ENCODE measurements at regions not wholly inside any gene's neighbourhood (a gene's known extent, or its start where the extent isn't known, plus 50 kb on each side); places are given as distances from the start of the nearest gene placed in this dataset.

DNA sequence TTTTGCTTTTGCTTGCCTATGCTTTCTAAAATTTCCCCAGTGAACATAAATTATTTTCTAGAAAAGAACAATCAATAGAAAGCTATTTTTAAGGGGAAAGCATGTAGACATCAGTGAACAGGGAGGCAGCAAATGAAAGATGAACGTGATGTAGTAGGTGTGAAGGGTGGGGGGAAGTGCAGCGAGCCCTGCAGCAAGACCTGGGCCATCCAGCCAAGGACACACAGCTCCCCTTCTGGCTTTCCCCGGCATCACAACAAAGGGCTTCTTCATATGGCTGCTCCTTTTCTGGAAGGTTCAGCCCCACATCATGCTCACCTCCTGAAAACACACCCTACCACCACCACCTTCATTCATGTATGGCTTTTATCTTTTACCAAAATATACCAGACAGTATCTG is 109.2 kb upstream of the ETS2 start:
- DNase-seq (ENCODE audit: low read depth in 2 of 2) = no peak

DNA sequence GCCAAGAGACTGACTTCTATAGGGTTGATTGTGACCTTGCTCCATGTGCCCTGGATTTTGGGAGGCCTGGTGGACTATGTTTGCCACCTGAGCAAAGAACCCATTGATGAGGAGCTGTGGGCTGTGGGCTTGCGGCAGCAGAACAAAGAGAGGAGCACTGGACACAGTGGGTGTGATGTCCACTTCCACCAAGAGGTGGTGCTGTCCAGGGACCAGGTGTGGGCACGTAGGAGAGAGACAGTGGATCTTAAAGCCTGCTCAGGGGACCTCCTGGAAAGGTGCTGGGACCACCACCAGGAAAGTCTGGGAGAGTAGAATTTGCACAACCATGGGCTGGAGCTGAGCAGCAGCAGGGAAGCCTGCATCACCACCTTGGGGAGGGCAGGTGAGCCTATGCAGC is 106.7 kb upstream of the ETS2 start:
- no peak for DNase-seq (ENCODE audit: low read depth in 2 of 2)

DNA sequence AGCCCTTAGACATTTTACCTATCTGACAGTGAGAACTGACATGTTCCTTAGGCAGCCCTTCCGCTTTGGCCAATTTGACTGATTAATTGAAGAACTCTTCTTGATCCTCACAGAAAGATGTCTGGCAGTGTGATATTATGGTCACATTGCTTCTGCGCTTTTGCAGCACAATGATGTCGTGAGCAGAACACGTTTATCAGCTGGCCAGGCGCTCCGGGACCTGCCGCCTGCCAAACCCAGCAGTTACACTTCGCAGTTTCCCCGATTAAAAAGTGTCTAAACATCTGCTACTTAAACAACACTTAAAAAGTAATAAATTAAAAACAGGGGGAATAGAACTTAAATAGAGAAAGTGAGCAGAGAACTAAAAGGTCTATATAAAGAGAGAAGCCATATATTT is 103.5 kb upstream of the ETS2 start:
- no peak for DNase-seq (ENCODE audit: low read depth in 2 of 2)

DNA sequence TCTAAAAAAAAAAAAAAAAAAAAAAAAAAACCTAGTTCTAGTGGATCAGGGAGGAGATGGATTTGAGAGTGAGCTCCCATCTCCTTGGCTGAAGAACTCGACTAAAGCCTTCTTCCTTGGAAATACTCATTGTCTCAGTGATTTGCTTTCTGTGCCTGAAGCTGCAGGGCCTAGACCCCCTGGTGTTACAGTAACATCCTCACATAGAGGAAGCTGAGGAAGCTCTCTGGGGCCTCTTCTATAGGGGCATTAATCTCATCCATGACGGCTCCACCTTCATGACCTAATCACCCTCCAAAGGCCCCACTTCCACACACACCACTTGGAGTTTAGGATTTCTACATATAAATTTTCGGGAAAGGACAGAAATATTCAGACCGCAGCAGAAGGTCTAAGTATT is 95.9 kb upstream of the ETS2 start:
- DNase-seq (ENCODE audit: low read depth in 2 of 2) = no peak

DNA sequence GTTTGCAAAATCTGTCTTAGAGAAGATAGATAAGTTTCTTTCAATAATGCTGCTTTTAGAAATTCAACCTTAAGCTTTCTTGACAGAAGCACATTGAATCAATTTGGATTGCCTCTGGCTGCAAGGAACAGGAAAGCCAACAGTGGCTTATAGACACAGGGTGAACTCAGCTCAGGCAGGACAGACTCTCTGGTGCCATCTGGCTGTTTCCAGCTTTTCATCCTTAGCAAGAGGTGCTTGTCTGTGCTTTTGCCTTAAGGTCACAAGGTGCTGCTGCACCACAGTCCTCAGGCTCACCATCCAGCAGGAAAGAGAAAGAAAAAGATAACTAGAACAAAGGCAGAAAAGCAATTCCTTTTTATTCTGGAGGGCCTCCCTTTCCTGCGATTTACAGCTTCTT is 93.7 kb upstream of the ETS2 start:
- DNase-seq (ENCODE audit: low read depth in 2 of 2) = no peak

DNA sequence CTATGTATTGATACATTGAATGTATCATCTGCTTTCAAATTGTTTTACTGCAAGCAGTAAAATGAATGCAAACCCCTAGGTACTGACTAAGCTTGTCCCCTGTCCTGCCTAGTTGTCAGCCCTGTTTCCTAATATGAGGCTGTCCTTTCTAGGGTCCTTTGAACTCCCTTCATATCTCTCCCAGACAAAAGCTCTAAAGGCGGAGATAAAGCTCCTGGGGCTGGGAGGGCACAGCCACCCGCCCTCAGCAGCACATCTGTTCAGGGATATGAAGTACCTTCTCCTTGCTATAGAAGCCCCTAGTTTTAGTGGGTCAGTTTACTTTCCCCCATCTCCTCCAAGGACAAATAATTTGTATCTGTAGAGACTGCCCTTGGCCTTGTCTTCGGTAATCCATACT is 93.1 kb upstream of the ETS2 start:
- no peak for DNase-seq (ENCODE audit: low read depth in 2 of 2)

DNA sequence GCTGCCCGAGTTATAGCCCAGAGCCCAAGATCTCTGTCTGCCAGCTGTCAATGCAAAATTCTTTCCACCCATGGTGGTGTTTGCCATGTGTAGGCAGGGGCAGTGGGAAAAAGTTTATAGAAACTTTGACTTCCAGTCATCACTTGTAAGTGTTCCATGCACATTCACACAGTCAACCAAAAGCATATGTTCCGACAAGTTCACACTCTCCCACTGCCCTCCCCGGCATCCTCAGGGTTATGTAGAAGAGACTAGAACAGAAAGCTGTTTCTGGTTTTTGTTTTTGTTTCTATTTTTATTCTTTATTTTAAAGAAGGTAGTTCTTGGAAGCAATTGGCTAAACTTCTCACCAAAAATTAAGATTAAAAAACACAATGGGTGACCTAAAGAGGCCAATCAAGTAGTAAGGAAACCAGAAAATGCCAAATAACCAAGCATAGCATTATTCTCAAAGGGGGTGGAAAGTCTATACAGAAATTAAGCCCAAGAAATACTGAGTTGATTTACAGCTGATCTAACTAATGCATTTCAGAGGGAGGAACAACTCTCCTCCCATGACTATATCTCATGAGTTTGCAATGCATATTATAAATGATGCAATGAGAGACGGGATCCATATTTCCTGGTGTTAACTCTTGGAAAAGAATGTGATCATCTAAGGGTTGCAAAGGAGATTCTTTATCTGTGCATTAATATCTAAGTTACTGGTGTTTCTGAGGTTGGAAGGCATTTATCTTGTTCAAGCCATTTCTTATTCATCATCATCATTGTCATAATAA is 91.5 kb upstream of the ETS2 start:
- DNase-seq (ENCODE audit: low read depth in 2 of 2) = no peak

DNA sequence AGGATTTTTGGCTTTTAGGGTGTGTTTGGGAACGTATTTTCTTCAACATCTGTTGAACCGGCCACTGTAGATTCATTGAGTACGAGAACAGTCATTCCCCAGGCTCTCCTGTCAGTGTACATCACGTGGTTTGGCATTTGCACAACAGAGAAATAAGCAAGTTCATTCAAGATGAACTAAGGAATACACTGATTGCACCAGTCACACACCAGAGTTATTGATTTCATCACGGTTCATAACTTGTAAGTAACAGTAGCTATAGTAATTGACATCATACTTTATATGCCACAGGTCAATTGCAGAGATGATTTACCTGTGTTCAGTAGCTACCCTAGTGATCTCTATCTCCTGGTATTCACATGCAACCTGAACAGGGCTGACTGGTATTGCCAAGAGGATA is 90.7 kb upstream of the ETS2 start:
- DNase-seq (ENCODE audit: low read depth in 2 of 2) = no peak

DNA sequence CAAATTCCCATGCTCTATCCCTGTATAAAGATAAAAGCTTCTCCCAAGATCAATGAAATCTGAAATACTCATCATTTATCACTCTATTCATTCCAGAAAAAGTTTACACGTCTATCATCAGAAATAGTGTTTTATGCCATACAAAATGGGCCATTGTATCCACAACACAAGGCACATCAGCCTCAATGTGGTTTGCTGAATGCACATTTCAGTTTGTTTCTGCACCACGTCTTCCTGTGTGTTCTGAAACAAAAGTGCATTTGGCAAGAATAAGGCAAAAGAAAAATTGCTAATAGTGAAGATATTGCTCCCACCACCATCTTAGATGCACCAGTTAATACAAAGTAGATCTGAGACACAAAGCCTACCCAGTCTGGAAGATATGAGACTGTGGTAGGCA is 89.6 kb upstream of the ETS2 start:
- DNase-seq (ENCODE audit: low read depth in 2 of 2) = no peak

DNA sequence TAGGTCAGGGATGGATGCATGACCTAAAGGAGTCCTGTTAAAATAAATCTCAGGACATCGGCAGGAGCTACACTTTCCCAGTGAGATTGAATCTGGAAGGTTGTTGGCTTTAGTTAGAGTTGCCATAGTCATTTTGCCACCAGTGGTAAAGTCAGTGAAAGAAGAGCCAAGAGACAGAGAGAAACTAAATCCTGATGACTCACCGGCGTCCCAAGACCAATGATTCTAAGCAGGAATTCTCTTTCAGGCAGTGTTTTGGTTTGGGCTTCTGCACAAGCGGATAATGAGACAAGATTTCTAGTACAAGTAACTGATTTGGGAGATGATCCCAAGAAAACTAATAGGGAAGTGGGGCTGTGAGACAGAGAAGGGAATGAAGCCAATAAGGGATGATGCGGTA is 88.8 kb upstream of the ETS2 start:
- DNase-seq (ENCODE audit: low read depth in 2 of 2) = no peak

DNA sequence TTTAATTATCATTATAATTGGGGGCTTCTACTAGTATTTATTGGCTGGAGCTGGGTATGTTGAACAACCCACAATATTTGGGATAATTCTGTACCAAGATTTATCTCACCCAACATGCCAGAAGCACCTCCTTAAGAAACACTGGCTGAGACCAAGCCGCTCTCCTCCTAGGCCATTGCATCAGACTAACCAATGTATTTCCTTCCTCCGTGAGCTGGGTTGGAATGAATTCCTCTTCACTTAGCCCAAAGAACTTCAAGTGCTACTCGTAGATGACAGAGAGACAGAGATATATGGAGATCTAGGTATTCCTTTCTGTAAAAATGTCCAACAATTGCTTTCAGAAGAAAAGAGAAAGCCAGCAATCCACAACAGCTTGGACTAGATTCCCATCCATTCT is 87.2 kb upstream of the ETS2 start:
- no peak for DNase-seq (ENCODE audit: low read depth in 2 of 2)

DNA sequence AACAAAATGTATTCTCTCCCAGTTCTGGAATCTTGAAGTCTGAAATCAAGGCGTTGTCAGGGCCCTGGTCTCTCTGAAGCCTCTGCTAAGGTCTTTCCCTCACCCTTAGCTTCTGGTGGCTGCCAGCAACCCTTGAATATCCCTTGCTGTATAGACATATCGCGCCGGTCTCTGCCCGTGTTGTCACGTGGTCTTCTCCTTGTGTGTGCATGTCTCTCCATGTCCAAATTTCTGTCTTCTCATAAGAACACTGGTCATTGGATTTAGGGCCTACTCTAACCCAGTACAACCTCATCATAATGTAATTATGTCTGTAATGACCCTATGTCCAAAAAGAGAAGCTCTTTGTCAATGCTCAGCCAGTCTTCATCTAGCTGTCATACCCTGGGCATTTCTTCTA is 85.7 kb upstream of the ETS2 start:
- no peak for DNase-seq (ENCODE audit: low read depth in 2 of 2)

DNA sequence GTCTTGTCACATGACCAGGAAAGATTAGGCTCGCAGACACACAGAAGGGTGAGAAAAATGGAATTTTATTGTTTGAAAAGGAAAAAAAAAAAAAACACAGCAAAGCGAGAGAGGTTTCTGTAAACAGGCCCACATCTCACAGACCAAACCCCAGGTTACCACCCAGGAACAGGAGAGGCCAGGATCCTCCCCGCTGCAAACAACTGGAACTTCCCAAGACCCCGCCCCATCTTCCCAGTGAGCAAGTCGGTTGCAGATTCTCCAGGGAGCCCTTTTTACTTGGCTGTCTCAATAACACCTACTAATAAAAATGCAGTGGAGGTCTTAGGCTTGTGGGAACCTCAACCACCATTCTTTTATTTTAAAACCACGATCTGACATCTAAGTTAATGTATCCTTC is 84.7 kb upstream of the ETS2 start:
- DNase-seq (ENCODE audit: low read depth in 2 of 2) = no peak

DNA sequence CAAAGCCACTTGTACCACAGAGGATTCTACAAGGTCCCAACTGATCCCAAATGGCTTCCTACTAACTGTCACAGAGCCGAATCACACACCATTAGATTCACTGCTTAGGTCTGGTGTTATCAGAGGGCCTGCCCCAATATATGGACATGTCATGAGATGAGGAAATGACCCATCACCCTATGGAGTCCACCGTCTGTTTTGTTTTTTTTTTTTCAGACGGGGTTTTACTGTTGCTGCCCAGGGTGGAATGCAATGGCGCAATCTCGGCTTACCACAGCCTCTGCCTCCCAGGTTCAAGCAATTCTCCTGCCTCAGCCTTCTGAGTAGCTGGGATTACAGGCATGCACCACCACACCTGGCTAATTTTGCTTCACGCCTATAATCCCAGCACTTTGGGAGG is 83.8 kb upstream of the ETS2 start:
- DNase-seq (ENCODE audit: low read depth in 2 of 2) = no peak

DNA sequence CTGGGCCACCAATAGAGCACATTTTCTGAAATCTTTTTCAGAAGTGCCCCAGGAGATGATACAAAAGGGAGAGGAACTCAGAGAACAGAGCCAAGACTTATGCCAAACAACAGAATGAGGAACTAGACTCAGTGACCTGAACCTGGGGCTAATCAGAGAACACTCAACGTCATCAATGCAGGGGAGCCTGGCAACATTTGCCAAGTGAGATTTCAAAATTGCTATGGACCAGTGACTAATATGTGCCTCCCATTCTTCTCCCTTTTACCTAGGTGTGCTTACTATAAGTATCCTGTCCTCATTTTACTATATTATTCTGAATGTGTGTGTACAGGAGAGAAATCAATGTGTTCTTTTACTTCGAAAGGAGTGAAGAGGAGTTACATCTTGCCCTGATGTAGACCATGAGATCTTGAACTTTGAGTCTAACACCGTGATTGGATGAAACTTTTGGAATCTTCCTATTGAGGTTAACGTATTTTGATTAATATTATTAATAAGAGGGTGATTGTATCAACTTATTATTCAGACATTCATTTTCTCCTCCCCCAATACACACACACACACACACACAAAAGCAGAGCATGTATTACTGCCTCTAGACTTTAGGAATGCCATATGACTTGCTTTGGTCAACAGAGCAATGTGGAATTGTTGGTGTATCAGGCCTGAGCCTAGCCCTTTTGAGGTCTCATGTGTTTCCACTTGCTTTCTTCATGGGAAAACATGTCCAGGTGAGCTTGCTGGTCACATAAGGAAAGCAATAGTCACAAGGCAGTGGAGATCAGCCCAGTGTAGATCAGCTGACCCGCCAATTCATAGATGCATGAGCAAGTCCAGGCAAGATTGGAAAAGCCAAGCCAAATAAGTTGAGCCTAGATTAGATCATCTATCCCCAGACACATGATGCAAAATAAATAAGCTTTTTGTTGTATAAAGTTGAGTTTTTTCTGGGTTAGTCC is 80.3 kb upstream of the ETS2 start:
- no peak for DNase-seq (ENCODE audit: low read depth in 2 of 2)

DNA sequence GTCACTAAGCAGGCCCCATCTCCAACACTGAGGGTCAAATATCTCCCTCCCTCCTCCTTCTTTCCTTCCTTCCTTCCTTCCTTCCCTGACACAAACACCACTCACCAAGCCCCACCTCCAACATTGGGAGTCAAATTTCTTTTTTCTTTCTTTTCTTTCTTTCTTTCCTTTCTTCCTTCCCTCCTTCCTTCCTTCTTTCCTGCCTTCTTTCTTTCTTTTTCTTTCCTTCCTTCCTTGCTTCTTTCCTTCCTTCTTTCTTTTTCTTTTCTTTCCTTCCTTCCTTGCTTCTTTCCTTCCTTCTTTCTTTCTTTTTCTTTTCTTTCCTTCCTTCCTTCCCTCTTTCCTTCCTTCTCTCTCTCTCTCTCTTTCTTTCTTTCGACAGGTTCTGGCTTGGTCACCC is 79.2 kb upstream of the ETS2 start:
- DNase-seq (ENCODE audit: low read depth in 2 of 2) = no peak

DNA sequence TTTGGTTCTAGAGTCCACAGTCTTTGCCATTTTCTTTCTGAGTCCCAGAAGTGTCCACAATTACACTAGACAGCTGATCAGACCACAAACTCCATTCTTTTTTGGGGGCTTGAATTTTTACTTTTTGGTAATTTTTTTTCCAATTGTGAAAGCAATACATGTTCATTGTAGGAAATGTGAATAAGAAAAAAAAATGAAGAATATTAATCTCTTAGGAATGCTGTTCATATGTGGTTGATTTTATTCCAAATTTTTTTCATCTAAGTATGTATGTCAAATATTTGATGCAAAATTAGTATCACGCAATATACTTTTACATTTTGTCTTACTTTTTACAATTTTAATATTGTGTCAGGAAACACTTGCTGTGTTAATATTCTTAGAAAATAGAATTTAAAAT is 76.4 kb upstream of the ETS2 start:
- DNase-seq (ENCODE audit: low read depth in 2 of 2) = no peak

DNA sequence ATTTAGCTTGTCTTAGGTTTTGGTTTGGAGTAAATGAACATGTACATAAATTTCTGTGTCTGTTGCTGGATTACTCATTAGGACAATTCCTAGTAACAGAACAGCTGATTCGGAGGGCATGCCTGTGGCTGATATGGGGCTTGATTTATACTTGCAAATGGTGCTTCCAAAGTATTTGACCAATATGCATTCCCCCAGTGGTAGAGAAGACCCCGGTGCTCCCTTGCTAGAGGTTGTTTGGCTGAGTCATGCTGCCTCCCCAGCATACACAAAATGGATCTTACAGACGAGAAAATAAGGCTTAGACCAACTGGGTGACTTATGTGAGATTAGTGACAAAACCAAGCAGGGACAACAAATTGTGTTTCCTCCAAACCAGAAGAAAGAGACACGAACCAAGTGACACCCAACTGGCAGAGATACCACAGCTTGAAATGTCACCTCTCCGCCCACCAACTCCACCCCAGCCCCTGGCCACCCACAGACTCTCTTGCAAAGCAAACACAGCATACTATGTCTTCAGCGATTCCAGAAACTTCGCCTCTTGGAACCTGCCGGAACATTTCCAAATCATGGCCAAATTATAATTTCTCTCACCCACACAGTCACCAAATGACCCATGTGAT is 75.9 kb upstream of the ETS2 start:
- DNase-seq (ENCODE audit: low read depth in 2 of 2) = no peak

DNA sequence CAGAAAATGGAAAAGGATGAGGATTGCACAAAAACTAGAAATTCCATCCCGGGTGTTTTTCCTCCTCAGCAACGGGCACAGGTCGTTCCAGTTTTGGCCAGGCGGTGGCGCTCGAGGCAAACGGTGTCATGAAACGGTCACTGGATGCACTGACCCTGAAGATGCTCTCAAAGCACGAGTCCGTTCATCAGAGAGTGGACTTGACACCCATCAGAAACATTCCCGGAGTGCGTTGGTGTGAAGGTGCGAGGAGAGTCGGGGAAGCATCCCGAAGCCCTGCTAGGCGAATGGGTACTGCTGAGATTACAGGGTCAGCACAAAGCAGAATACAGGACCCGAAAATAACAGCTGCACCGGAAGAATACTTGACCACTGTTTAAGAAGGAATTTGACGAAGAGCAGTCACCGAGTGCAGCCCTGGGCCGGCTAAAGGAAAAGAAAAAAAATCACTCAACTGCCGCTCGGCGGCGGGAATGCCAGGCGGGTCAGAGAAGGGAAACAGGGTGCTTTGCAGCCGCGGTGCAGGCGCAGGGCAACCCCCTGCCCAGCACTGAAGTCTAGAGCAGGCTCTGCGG is 71.7 kb upstream of the ETS2 start:
- DNase-seq (ENCODE audit: low read depth in 2 of 2) = peak; percentile 74 to 75

DNA sequence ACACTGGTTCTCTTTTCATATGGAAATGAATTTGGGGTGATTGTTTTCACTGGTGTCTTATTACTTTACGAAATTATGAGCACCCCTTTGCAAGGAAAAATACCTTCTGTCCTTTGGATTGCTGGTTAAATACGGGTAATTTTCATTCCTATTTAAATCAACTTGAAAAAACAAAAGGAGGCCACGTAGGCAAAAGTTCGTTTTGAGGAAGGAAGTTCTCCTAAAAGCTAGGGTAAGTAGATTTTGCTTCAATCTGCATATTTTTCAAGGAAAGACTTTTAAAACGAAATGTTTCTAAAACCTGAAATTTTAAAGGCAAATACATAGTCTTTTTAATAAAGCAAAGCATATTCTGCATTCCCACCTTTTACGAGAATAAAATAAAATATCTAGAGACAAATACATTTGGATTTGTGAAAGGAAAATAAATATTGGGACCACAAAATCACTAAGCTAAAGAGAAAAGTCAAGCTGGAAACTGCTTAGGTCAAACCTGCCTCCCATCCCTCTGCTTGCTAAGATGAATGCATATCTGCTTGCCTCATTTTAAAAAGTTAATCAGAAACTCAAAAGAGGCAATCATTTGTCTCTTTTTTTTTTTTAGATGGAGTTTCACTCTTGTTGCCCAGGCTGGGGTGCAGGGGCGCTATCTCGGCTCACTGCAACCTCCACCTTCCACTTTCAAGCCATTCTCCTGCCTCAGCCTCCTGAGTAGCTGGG is 70.9 kb upstream of the ETS2 start:
- no peak for DNase-seq (ENCODE audit: low read depth in 2 of 2)

DNA sequence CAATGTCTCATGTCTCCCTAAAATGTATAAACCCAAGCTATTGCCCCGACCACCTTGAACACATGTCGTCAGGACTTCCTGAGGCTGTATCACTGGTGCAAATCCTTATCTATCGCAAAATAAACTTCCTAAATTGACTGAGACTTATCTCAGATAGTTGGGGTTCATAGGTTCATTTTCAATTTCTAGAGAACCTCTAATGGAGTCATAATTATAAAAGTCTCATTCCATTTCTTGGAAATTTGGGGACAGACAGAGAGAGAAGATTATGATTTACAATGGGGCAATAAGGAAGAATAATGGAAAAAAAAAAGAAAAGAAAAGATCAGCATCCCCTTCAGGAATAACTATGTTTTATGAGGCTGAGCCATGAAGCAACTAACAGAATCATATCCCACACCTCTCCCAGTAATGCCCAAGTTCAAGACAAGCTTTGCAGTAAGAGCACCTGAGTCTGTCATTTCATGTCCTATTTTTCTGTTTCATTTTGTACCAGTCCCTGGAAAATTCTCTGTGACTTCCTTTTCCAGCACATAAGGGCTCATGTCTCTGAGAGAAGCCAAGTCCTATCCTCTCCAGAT is 70.0 kb upstream of the ETS2 start:
- DNase-seq (ENCODE audit: low read depth in 2 of 2) = no peak
